ENCODE measurements at regions not wholly inside any gene's neighbourhood (a gene's known extent, or its start where the extent isn't known, plus 50 kb on each side); places are given as distances from the start of the nearest gene placed in this dataset.

GRCh38 chr20:22807045-22807444 is 222.7 kb upstream of the FOXA2 start:
- Histone ChIP-seq H3K9me3 (0 out of 3 replicates have a peak, but pooled peaks cover 3% of the 10 kb centered on the region), H3K4me3 (no peak overlapping the region), H3K4me2 (peak overlapping the region; percentile 54), H3K27ac (peak overlapping the region; percentile 74 to 77), H3K4me1 (peaks cover 47% of the 10 kb centered on the region)
- ATAC-seq (peak; percentile 85 to 86), DNase-seq (ENCODE audit: low read depth in 1 of 2, low spot score in 1 of 2) (peak; percentile 70 to 85), FAIRE-seq (no peak)
- POLR2A ChIA-PET = interaction anchor here (1.0 to 2.1 kb wide), 5 partner anchors 31 to 544 kb away, joined by 3 to 5 read pairs (median 5); partner anchors contain the start of genes NXT1 and THBD
- TF ChIP-seq FOSL2 (IDR thresholded peaks at IDR 0.05) = peak; percentile 29; the same call in 1 of the 2 replicates
- TF ChIP-seq FOSL2 (CRISPR knock-in tag; IDR thresholded peaks at IDR 0.05) = peak; percentile 50
- TF ChIP-seq CTCF (IDR thresholded peaks at IDR 0.05) = peak; percentile 38; the same call in 2 of the 3 replicates
- TF ChIP-seq SMC3 (IDR thresholded peaks at IDR 0.05) = peak; percentile 64
- TF ChIP-seq HDAC2 (IDR thresholded peaks at IDR 0.05) = no peak
- TF ChIP-seq TP53 (CRISPR knock-in tag; IDR thresholded peaks at IDR 0.05) = no peak
- TF ChIP-seq HOXB13 (CRISPR knock-in tag; IDR thresholded peaks at IDR 0.05; ENCODE audit: low read depth) = no peak
- peak in 1 of 2 experiments; percentile 39; a peak in 1 of 4 replicates for TF ChIP-seq CEBPB (IDR thresholded peaks at IDR 0.05)
- peak; percentile 76; the same call in 1 of the 2 replicates for TF ChIP-seq GATA3 (IDR thresholded peaks at IDR 0.05; ENCODE audit: borderline replicate concordance)
- TF ChIP-seq PHF8 (IDR thresholded peaks at IDR 0.05; ENCODE audit: borderline replicate concordance, low read depth) = no peak
- TF ChIP-seq JUNB (IDR thresholded peaks at IDR 0.05) = peak; percentile 62; the same call in 1 of the 2 replicates
- TF ChIP-seq RAD21 (conservative IDR thresholded peaks at IDR 0.05 in 1 of 2, IDR thresholded peaks at IDR 0.05 in 1 of 2) = peak; percentile 35 to 67; a peak in 4 of 5 replicates
- TF ChIP-seq, protein P1, sequence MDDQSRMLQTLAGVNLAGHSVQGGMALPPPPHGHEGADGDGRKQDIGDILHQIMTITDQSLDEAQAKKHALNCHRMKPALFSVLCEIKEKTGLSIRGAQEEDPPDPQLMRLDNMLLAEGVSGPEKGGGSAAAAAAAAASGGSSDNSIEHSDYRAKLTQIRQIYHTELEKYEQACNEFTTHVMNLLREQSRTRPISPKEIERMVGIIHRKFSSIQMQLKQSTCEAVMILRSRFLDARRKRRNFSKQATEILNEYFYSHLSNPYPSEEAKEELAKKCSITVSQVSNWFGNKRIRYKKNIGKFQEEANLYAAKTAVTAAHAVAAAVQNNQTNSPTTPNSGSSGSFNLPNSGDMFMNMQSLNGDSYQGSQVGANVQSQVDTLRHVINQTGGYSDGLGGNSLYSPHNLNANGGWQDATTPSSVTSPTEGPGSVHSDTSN (IDR thresholded peaks at IDR 0.05) = 0 out of 2 replicates have a peak, but pooled peaks have one; percentile 31
- TF ChIP-seq JUN (IDR thresholded peaks at IDR 0.05) = peak; percentile 52 to 69; a peak in 4 of 5 replicates
- TF ChIP-seq, protein P2, sequence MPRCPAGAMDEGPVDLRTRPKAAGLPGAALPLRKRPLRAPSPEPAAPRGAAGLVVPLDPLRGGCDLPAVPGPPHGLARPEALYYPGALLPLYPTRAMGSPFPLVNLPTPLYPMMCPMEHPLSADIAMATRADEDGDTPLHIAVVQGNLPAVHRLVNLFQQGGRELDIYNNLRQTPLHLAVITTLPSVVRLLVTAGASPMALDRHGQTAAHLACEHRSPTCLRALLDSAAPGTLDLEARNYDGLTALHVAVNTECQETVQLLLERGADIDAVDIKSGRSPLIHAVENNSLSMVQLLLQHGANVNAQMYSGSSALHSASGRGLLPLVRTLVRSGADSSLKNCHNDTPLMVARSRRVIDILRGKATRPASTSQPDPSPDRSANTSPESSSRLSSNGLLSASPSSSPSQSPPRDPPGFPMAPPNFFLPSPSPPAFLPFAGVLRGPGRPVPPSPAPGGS (IDR thresholded peaks at IDR 0.05) = peak; percentile 70; the same call in 1 of the 3 replicates
- peak; percentile 78; a peak in 4 of 5 replicates for TF ChIP-seq EP300 (IDR thresholded peaks at IDR 0.05)
- TF ChIP-seq ESRRA (IDR thresholded peaks at IDR 0.05; ENCODE audit: borderline replicate concordance, low read length) = no peak
- WGBS (ENCODE audit: missing lambda C conversion rate) = 10% methylated on average over 3 of the region's 3 CpGs
- CTCF ChIA-PET = interaction anchor here (0.6 to 11.6 kb wide), 12 partner anchors 11 to 534 kb away, joined by 3 to 70 read pairs (median 6); no protein-coding TSS in a partner anchor

DNA sequence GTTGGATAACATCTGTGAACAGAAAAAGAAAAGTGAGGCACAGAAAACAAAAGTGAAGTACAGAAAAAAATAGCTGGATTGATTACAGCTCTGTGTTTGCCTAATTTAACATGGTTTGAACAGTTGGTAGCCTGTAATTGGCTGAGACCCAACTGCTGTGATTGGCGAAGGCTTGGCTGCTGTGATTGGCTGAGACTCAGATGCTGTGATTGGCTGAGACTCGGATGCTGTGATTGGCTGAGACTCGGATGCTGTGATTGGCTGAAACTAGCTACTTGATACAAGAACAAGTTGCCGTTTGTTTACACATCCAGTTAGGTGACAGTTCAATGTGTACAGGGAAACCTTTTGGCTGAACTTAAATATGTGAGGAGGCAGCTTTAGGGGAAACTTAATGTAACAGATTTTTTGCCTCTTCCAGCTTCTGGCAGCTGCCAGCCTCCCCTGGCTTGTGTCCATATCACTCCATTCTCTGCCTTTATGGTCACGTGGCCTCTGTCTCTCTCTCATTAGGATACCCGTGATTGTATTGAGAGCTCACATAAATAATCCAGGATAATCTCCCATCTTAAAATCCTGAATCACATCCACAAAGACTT is 223.4 kb upstream of the FOXA2 start:
- ChIA-PET POLR2A (interaction anchor here (1.0 to 2.1 kb wide), 4 partner anchors 32 to 543 kb away, joined by 3 to 5 read pairs (median 4); partner anchors contain the start of genes NXT1 and THBD), CTCF (interaction anchor here (0.7 to 11.6 kb wide), 11 partner anchors 10 to 533 kb away, joined by 3 to 70 read pairs (median 7); no protein-coding TSS in a partner anchor)

More for the DNA sequence above, 223.4 kb upstream of the FOXA2 start:
- H3K4me1 ChIP-seq = peaks cover 42% of the 10 kb centered on the region
- H3K27ac ChIP-seq = peak overlapping the region; percentile 74 to 77
- H3K4me3 ChIP-seq = no peak overlapping the region
- 0 out of 3 replicates have a peak, but pooled peaks cover 3% of the 10 kb centered on the region for H3K9me3 ChIP-seq
- ATAC-seq = peak in 1 of 2 experiments; percentile 17; a peak in 1 of 6 replicates
- FAIRE-seq = no peak
- WGBS (ENCODE audit: missing lambda C conversion rate) = 82% methylated on average over 6 of the region's 6 CpGs
- peak overlapping the region; percentile 54 for H3K4me2 ChIP-seq
- no peak for TF ChIP-seq RCOR1 (IDR thresholded peaks at IDR 0.05; ENCODE audit: low read depth, low read length)
- no peak for TF ChIP-seq GATA3 (IDR thresholded peaks at IDR 0.05; ENCODE audit: borderline replicate concordance)
- TF ChIP-seq, protein P1 (IDR thresholded peaks at IDR 0.05) = no peak
- DNase-seq (ENCODE audit: low read depth in 1 of 2, low spot score in 1 of 2) = peak in 1 of 2 experiments; percentile 75
